ENCODE measurements at regions not wholly inside any gene's neighbourhood (a gene's known extent, or its start where the extent isn't known, plus 50 kb on each side); places are given as distances from the start of the nearest gene placed in this dataset.

DNA sequence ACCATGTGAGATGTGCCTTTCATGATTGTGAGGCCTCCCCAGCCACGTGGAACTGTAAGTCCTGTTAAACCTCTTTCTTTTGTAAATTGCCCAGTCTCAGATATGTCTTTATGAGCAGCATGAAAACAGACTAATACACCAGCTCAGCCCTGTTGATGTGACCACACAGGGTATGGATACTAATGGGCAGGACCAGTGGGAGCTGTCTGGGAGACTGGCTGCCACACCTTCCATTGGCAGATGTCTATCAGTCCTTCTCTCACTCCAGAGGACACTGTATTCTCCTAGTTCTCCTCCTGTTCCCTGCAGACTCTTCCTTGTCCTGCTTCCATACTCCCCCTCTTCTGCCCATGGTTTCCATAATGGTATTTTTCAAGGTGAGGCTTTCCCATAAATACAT, 104.4 kb downstream of the PRLHR start:
- H3K27ac ChIP-seq (ENCODE audit: low read depth, low read length, poor library complexity, severe bottlenecking): no peak overlapping the region
- CTCF ChIA-PET (ENCODE audit: unreplicated experiment): no interaction called here
- H3K4me1 ChIP-seq (ENCODE audit: insufficient read depth, low read length, poor library complexity, severe bottlenecking): no peaks in the 10 kb centered on the region
- H4K20me1 ChIP-seq (ENCODE audit: insufficient read depth, low read length): no peaks in the 10 kb centered on the region
- TF ChIP-seq, protein P1, sequence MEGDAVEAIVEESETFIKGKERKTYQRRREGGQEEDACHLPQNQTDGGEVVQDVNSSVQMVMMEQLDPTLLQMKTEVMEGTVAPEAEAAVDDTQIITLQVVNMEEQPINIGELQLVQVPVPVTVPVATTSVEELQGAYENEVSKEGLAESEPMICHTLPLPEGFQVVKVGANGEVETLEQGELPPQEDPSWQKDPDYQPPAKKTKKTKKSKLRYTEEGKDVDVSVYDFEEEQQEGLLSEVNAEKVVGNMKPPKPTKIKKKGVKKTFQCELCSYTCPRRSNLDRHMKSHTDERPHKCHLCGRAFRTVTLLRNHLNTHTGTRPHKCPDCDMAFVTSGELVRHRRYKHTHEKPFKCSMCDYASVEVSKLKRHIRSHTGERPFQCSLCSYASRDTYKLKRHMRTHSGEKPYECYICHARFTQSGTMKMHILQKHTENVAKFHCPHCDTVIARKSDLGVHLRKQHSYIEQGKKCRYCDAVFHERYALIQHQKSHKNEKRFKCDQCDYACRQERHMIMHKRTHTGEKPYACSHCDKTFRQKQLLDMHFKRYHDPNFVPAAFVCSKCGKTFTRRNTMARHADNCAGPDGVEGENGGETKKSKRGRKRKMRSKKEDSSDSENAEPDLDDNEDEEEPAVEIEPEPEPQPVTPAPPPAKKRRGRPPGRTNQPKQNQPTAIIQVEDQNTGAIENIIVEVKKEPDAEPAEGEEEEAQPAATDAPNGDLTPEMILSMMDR (conservative IDR thresholded peaks at IDR 0.05; ENCODE audit: low read length): no peak
- TF ChIP-seq EZH2phosphoT487 (IDR thresholded peaks at IDR 0.05; ENCODE audit: borderline replicate concordance, low read depth, low read length): no peak
- BruUV-seq (replicated peaks): no TSS peak
- DNase-seq (ENCODE audit: low spot score): no peak
- POLR2A ChIA-PET: no interaction called here
- intact Hi-C loops (cut with micrococcal nuclease; ENCODE audit: unreplicated experiment): no loop called here
- H3K4me3 ChIP-seq (ENCODE audit: low read depth, low read length, poor library complexity, severe bottlenecking): no peak overlapping the region
- no peak overlapping the region for H2AFZ ChIP-seq (ENCODE audit: low read length)
- H3K9me2 ChIP-seq (ENCODE audit: insufficient read depth, low read length): no peaks in the 10 kb centered on the region
- H3K36me3 ChIP-seq (ENCODE audit: insufficient read depth, low read length): no peaks in the 10 kb centered on the region
- no peaks in the 10 kb centered on the region for H3K9me3 ChIP-seq (ENCODE audit: low read length)
- no peak overlapping the region for H3K4me2 ChIP-seq (ENCODE audit: low read length)
- H3K79me2 ChIP-seq (ENCODE audit: insufficient read depth, low read depth, low read length): no peaks in the 10 kb centered on the region

DNA sequence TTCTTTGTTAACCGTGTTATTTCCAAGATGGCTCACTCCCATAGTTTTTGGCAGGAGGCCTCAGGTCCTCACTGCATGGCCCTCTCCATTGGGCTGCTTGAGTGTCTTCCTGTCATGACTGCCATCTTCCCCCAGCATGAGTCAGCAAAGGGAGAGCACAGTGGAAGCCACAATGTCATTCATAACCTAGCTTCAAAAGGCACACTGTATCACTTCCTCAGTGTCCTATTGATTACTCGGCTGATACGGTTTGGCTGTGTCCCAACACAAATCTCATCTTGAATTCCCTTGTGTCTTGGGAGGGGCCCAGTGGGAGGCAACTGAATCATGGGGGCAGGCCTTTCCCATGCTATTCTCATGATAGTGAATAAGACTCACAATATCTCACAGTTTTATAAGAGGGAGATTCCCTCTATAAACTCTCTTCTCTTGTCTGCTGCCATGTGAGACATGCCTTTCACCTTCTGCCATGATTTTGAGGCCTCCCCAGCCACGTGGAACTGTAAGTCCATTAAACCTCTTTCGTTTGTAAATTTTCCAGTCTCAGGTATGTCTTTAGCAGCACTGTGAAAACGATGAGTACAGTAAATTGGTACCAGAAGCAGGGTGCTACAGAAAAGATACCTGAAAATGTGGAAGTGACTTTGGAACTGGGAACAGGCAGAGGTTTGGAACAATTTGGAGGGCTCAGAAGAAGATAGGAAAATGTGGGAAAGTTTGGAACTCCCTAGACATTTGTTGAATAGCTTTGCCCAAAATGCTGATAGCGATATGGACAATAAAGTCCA, 106.5 kb downstream of the PRLHR start:
- intact Hi-C loops (cut with micrococcal nuclease; ENCODE audit: unreplicated experiment): no loop called here
- DNase-seq (ENCODE audit: low spot score): no peak
- no peaks in the 10 kb centered on the region for H4K20me1 ChIP-seq (ENCODE audit: insufficient read depth, low read length)
- H3K9me3 ChIP-seq (ENCODE audit: low read length): no peaks in the 10 kb centered on the region
- TF ChIP-seq EZH2phosphoT487 (IDR thresholded peaks at IDR 0.05; ENCODE audit: borderline replicate concordance, low read depth, low read length): no peak
- TF ChIP-seq, protein P1 (conservative IDR thresholded peaks at IDR 0.05; ENCODE audit: low read length): no peak
- no peak overlapping the region for H3K4me3 ChIP-seq (ENCODE audit: low read depth, low read length, poor library complexity, severe bottlenecking)
- CTCF ChIA-PET (ENCODE audit: unreplicated experiment): interaction anchor here (0.5 kb wide), 1 partner anchor 15 kb away, joined by 3 read pairs; no protein-coding TSS in a partner anchor
- BruUV-seq (replicated peaks): no TSS peak
- POLR2A ChIA-PET: interaction anchor here (0.9 kb wide), 1 partner anchor 16 kb away, joined by 3 read pairs; no protein-coding TSS in a partner anchor
- H2AFZ ChIP-seq (ENCODE audit: low read length): no peak overlapping the region
- no peak overlapping the region for H3K27ac ChIP-seq (ENCODE audit: low read depth, low read length, poor library complexity, severe bottlenecking)
- no peak overlapping the region for H3K4me2 ChIP-seq (ENCODE audit: low read length)
- no peaks in the 10 kb centered on the region for H3K4me1 ChIP-seq (ENCODE audit: insufficient read depth, low read length, poor library complexity, severe bottlenecking)
- no peaks in the 10 kb centered on the region for H3K79me2 ChIP-seq (ENCODE audit: insufficient read depth, low read depth, low read length)
- no peaks in the 10 kb centered on the region for H3K36me3 ChIP-seq (ENCODE audit: insufficient read depth, low read length)
- H3K9me2 ChIP-seq (ENCODE audit: insufficient read depth, low read length): no peaks in the 10 kb centered on the region

DNA sequence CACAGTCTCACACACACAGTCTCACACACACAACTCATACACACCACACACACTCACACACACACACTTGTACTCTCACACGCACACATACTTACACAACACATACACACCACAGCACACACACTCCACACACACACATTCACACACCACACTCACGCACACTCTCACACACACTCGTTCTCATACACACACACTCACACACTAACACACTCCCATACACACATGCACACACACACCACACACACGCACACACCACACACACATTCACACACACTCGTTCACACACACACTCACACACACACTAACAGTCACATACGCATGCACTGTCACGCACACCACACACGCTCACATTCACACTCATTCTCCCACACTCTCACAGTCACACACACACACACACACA, 109.8 kb downstream of the PRLHR start:
- Histone ChIP-seq H3K36me3 (ENCODE audit: insufficient read depth, low read length) (no peaks in the 10 kb centered on the region), H3K9me2 (ENCODE audit: insufficient read depth, low read length) (no peaks in the 10 kb centered on the region), H3K4me1 (ENCODE audit: insufficient read depth, low read length, poor library complexity, severe bottlenecking) (no peaks in the 10 kb centered on the region), H4K20me1 (ENCODE audit: insufficient read depth, low read length) (no peaks in the 10 kb centered on the region), H2AFZ (ENCODE audit: low read length) (no peak overlapping the region), H3K4me3 (ENCODE audit: low read depth, low read length, poor library complexity, severe bottlenecking) (no peak overlapping the region), H3K9me3 (ENCODE audit: low read length) (no peaks in the 10 kb centered on the region), H3K79me2 (ENCODE audit: insufficient read depth, low read depth, low read length) (no peaks in the 10 kb centered on the region), H3K4me2 (ENCODE audit: low read length) (no peak overlapping the region), H3K27ac (ENCODE audit: low read depth, low read length, poor library complexity, severe bottlenecking) (no peak overlapping the region)
- intact Hi-C loops (cut with micrococcal nuclease; ENCODE audit: unreplicated experiment): no loop called here
- TF ChIP-seq, protein P1 (conservative IDR thresholded peaks at IDR 0.05; ENCODE audit: low read length): no peak
- TF ChIP-seq EZH2phosphoT487 (IDR thresholded peaks at IDR 0.05; ENCODE audit: borderline replicate concordance, low read depth, low read length): no peak
- no TSS peak for BruUV-seq (replicated peaks)
- CTCF ChIA-PET (ENCODE audit: unreplicated experiment): no interaction called here
- POLR2A ChIA-PET: no interaction called here
- no peak for DNase-seq (ENCODE audit: low spot score)

All from OCI-LY7 (cell line).